ENCODE measurements at regions not wholly inside any gene's neighbourhood (a gene's known extent, or its start where the extent isn't known, plus 50 kb on each side); places are given as distances from the start of the nearest gene placed in this dataset.
A peak's percentile ranks its signal among the peaks of the same experiment; 100 is the strongest.

DNA sequence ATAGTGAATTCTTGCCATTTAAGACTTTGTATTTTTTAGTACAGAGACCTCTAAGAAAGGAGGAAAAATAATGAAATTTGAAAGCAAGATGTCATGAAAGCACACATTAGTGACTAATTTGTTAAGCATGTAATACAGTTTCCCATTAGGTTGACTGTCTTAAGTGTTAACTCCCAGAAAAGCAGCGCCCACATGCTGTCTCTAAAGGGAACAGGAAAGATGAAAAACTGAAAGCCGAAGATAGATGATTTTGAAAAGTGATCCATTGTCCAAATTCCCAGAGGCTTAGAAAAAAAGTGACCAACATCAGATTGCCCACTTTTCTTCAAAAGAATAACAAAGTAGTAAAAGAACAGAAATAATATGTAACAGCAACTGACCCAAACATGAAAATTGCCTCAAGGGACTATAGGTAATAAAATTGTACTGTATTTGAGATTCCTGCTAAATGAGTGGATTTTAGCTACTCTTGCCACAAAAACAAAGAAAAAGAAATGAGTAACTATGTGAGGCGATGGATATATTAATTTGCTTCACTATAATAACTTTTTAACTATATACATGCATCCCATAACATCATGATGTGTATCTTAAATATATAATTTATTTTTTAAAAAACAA lies 83.2 kb upstream of the OGFRL1 start:
- TF ChIP-seq, protein P1, sequence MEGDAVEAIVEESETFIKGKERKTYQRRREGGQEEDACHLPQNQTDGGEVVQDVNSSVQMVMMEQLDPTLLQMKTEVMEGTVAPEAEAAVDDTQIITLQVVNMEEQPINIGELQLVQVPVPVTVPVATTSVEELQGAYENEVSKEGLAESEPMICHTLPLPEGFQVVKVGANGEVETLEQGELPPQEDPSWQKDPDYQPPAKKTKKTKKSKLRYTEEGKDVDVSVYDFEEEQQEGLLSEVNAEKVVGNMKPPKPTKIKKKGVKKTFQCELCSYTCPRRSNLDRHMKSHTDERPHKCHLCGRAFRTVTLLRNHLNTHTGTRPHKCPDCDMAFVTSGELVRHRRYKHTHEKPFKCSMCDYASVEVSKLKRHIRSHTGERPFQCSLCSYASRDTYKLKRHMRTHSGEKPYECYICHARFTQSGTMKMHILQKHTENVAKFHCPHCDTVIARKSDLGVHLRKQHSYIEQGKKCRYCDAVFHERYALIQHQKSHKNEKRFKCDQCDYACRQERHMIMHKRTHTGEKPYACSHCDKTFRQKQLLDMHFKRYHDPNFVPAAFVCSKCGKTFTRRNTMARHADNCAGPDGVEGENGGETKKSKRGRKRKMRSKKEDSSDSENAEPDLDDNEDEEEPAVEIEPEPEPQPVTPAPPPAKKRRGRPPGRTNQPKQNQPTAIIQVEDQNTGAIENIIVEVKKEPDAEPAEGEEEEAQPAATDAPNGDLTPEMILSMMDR (IDR thresholded peaks at IDR 0.05; ENCODE audit: insufficient read depth, low read depth, low read length): no peak
- POLR2A ChIA-PET: no interaction called here
- H3K27me3 ChIP-seq (ENCODE audit: control insufficient read depth, insufficient read depth, low read length): no peaks in the 10 kb centered on the region
- H3K36me3 ChIP-seq (ENCODE audit: control insufficient read depth, insufficient read depth, low read length): no peaks in the 10 kb centered on the region
- peak; percentile 35 for DNase-seq (ENCODE audit: low read depth)
- CTCF ChIA-PET: interaction anchor here (1.3 kb wide), 1 partner anchor 15 kb away, joined by 6 read pairs; no protein-coding TSS in a partner anchor
- H3K4me3 ChIP-seq (ENCODE audit: low read depth, low read length): no peak overlapping the region

DNA sequence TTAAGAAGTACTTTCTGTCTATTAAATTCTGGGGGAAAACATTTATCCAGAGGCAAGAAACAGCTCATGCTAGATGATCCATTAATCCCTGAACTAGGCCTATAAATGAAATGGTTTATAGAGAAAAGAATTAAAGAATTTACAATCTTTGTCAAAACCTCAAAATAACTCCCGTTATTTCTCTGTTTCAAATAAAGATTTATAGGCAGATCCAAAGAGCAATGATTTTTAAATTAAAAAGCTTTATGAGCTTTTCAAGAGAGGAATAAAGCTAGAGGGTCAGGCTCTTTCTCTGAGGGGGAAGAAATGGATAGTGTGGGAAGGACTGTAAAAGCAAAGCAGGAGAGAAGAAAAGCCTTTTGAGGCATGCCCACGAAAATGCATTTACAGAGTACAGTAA lies 82.5 kb upstream of the OGFRL1 start:
- CTCF ChIA-PET: interaction anchor here (1.3 kb wide), 1 partner anchor 16 kb away, joined by 6 read pairs; no protein-coding TSS in a partner anchor
- H3K4me3 ChIP-seq (ENCODE audit: low read depth, low read length): no peak overlapping the region
- H3K36me3 ChIP-seq (ENCODE audit: control insufficient read depth, insufficient read depth, low read length): no peaks in the 10 kb centered on the region
- H3K27me3 ChIP-seq (ENCODE audit: control insufficient read depth, insufficient read depth, low read length): no peaks in the 10 kb centered on the region
- TF ChIP-seq, protein P1 (IDR thresholded peaks at IDR 0.05; ENCODE audit: insufficient read depth, low read depth, low read length): no peak
- POLR2A ChIA-PET: no interaction called here
- DNase-seq (ENCODE audit: low read depth): peak; percentile 39

DNA sequence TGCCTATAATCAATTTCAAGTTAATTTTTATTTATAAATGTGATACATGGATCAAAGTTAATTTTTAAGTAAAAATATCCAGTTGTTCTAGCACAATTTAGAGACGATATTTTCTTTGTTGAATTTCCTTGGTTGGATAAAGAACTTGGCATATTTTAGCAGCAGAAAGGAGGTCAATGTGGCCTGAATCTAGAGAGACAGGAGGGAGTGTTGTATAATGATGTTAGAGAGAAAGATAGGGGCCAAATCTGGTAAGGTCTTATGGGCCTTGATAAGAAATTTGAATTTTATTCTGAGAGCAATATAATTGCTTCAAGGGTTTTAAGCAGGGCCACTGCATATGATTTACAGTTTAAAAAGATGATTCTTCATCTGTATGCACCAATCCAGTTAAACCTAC lies 79.4 kb upstream of the OGFRL1 start:
- no peak for DNase-seq (ENCODE audit: low read depth)
- H3K4me3 ChIP-seq (ENCODE audit: low read depth, low read length): no peak overlapping the region
- CTCF ChIA-PET: interaction anchor here (1.5 kb wide), 1 partner anchor 18 kb away, joined by 3 read pairs; no protein-coding TSS in a partner anchor
- H3K36me3 ChIP-seq (ENCODE audit: control insufficient read depth, insufficient read depth, low read length): no peaks in the 10 kb centered on the region
- POLR2A ChIA-PET: no interaction called here
- H3K27me3 ChIP-seq (ENCODE audit: control insufficient read depth, insufficient read depth, low read length): no peaks in the 10 kb centered on the region
- TF ChIP-seq, protein P1 (IDR thresholded peaks at IDR 0.05; ENCODE audit: insufficient read depth, low read depth, low read length): no peak

DNA sequence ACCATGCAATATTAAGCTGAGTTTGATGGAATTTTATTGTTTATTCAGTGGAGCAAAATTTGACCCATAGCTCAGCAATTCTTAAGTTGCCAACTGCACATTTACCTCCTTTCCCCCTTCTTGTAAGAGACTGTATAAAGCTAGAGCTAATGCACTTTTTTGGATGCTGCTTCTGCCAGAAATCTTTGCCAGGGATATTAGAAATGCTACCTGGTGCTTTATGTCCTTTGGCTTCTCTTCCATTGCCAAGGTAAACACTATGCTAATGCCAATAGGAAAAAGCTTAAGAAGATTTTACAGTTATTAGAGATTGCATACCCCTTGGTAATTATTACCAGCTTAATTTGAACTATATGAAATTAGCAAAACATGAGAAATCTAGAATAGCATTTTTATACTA lies 79.0 kb upstream of the OGFRL1 start:
- Histone ChIP-seq H3K27me3 (ENCODE audit: control insufficient read depth, insufficient read depth, low read length) (no peaks in the 10 kb centered on the region), H3K4me3 (ENCODE audit: low read depth, low read length) (no peak overlapping the region), H3K36me3 (ENCODE audit: control insufficient read depth, insufficient read depth, low read length) (no peaks in the 10 kb centered on the region)
- DNase-seq (ENCODE audit: low read depth): no peak
- ChIA-PET POLR2A (no interaction called here), CTCF (interaction anchor here (0.6 to 1.5 kb wide), 2 partner anchors 12 to 19 kb away, joined by 3 read pairs; no protein-coding TSS in a partner anchor)
- TF ChIP-seq, protein P1 (IDR thresholded peaks at IDR 0.05; ENCODE audit: insufficient read depth, low read depth, low read length): no peak

DNA sequence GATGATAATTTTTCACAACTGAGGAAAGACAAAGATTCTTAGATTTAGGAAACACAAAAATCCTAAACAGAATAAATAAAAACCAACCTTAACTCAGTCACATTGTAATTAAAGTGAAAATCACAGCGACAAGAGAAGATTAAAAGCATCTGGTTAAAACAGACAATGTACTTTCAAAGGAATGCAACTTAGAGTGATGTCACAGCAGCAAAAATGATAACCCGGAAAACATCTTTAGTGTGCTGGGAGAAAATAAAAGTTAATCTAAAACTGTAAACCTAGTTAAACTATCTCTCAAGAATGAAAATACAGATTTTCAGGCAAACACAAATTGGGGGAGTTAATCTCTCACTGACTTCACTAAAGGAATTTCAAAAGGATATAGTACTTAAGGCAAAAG lies 76.8 kb upstream of the OGFRL1 start:
- TF ChIP-seq, protein P1 (IDR thresholded peaks at IDR 0.05; ENCODE audit: insufficient read depth, low read depth, low read length): no peak
- POLR2A ChIA-PET: no interaction called here
- H3K36me3 ChIP-seq (ENCODE audit: control insufficient read depth, insufficient read depth, low read length): no peaks in the 10 kb centered on the region
- no peaks in the 10 kb centered on the region for H3K27me3 ChIP-seq (ENCODE audit: control insufficient read depth, insufficient read depth, low read length)
- no peak overlapping the region for H3K4me3 ChIP-seq (ENCODE audit: low read depth, low read length)
- DNase-seq (ENCODE audit: low read depth): no peak
- CTCF ChIA-PET: no interaction called here
